ENCODE measurements at regions not wholly inside any gene's neighbourhood (a gene's known extent, or its start where the extent isn't known, plus 50 kb on each side); places are given as distances from the start of the nearest gene placed in this dataset.
"Not testable (repeated sequence)": the region's sequence is repeated elsewhere in the genome, so short reads cannot be mapped to it uniquely, and the experiment has no call there.

DNA sequence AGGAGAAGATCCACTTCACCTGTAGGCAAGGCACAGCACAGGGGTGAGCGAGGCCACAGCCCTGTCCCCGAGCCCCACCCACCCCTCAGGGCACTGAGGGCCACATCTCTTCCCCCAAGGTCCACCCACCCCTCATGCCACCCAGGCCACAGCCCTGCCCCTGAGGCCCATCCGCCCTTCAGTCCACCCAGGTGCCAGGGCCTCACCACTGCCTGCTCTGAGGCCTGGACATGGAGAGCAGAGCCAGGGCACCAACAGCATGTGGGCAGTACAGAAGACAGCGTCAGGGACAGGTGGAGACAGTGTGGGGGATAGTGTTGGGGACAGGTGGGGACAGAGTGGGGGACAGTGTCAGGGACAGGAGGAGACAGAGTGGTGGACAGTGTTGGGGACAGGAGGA, 138.3 kb downstream of the TMEM121 start:
- DNase-seq, result no peak
- H3K27ac ChIP-seq, result no peak overlapping the region

DNA sequence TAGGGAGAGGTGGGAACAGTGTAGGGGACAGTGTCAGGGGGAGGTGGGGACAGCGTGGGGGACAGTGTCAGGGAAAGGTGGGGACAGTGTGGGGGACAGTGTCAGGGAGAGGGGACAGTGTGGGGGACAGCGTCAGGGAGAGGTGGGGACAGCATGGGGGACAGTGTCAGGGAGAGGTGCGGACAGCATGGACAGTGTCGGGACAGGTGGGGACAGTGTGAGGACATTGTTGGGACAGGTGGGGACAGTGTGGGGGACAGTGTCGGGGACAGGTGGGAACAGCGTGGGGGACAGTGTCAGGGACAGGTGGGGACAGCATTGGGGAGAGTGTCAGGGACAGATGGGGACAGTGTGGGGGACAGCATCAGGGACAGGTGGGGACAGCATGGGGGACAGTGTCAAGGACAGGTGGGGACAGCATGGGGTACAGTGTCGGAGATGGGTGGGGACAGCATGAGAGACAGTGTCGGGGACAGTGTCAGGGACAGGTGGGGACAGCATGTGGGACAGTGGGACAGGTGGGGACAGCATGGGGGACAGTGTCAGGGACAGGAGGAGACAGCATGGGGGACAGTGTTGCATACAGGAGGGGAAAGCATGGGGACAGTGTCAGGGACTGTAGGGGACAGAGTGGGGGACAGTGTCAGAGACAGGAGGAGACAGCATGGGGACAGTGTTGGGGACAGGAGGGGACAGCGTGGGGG, 139.0 kb downstream of the TMEM121 start:
- Histone ChIP-seq H3K36me3 (replicated peaks in 1 of 2; ENCODE audit: insufficient read depth in 1 of 2, low read depth in 2 of 2) (no peaks in the 10 kb centered on the region), H3K27me3 (no peaks in the 10 kb centered on the region)

More for the DNA sequence above, 138.3 kb downstream of the TMEM121 start:
- H3K27me3 ChIP-seq, result no peaks in the 10 kb centered on the region
- no peaks in the 10 kb centered on the region for H3K9me3 ChIP-seq
- TF ChIP-seq POLR2A (IDR thresholded peaks at IDR 0.05), result no peak
- TF ChIP-seq, protein P1, sequence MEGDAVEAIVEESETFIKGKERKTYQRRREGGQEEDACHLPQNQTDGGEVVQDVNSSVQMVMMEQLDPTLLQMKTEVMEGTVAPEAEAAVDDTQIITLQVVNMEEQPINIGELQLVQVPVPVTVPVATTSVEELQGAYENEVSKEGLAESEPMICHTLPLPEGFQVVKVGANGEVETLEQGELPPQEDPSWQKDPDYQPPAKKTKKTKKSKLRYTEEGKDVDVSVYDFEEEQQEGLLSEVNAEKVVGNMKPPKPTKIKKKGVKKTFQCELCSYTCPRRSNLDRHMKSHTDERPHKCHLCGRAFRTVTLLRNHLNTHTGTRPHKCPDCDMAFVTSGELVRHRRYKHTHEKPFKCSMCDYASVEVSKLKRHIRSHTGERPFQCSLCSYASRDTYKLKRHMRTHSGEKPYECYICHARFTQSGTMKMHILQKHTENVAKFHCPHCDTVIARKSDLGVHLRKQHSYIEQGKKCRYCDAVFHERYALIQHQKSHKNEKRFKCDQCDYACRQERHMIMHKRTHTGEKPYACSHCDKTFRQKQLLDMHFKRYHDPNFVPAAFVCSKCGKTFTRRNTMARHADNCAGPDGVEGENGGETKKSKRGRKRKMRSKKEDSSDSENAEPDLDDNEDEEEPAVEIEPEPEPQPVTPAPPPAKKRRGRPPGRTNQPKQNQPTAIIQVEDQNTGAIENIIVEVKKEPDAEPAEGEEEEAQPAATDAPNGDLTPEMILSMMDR (IDR thresholded peaks at IDR 0.05), result no peak
- no peak overlapping the region for H3K4me3 ChIP-seq
- intact Hi-C loops (cut with DNase I), result no loop called here
- H3K4me1 ChIP-seq, result no peaks in the 10 kb centered on the region
- no peaks in the 10 kb centered on the region for H3K36me3 ChIP-seq (replicated peaks in 1 of 2; ENCODE audit: insufficient read depth in 1 of 2, low read depth in 2 of 2)
- ATAC-seq, result no peak
- WGBS, 2 donors, result 56 to 57% methylated on average over 1 to 2 of the region's 4 CpGs

DNA sequence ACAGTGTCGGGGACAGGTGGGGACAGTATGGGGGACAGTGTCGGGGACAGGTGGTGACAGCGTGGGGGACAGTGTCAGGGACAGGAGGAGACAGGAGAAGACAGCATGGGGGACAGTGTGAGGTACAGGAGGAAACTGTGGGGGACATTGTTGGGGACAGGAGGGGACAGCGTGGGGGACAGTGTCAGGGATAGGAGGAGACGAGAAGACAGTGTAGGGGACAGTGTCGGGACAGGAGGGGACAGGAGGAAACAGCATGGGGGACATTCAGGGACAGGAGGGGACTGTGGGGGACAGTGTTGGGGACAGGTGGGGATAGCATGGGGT, 139.5 kb downstream of the TMEM121 start:
- TF ChIP-seq, protein P1 (IDR thresholded peaks at IDR 0.05), result no peak
- TF ChIP-seq POLR2A (IDR thresholded peaks at IDR 0.05), result no peak
- no peaks in the 10 kb centered on the region for H3K4me1 ChIP-seq
- H3K27me3 ChIP-seq, result no peaks in the 10 kb centered on the region
- H3K4me3 ChIP-seq, result no peak overlapping the region
- no peak overlapping the region for H3K27ac ChIP-seq
- DNase-seq, result no peak
- ATAC-seq, result no peak
- H3K36me3 ChIP-seq (replicated peaks in 1 of 2; ENCODE audit: insufficient read depth in 1 of 2, low read depth in 2 of 2), result no peaks in the 10 kb centered on the region
- 52 to 59% methylated on average over 4 to 6 of the region's 6 CpGs for WGBS, 2 donors
- intact Hi-C loops (cut with DNase I), result no loop called here
- H3K9me3 ChIP-seq, result no peaks in the 10 kb centered on the region

More for the DNA sequence above, 139.0 kb downstream of the TMEM121 start:
- Histone ChIP-seq H3K4me1 (no peaks in the 10 kb centered on the region), H3K4me3 (no peak overlapping the region), H3K9me3 (no peaks in the 10 kb centered on the region), H3K27ac (no peak overlapping the region)
- TF ChIP-seq, protein P1 (IDR thresholded peaks at IDR 0.05), result no peak
- 51 to 63% methylated on average over 9 of the region's 9 CpGs for WGBS, 2 donors
- ATAC-seq (no peak), DNase-seq (no peak)
- intact Hi-C loops (cut with DNase I), result no loop called here

DNA sequence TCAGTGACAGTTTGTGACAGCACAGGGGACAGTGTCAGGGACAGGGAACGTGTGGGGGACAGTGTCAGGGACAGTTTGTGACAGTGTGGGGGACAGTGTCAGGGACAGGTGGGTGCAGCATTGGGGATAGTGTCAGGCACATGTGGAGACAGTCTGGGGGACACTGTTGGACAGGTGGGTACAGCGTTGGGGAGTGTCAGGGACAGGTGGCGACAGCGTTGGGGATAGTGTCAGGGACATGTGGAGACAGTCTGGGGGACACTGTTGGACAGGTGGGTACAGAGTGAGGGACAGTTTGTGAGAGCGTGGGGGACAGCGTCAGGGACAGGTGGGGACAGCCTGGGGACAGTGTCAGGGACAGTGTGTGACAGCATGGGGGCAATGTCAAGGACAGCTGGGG, 140.0 kb downstream of the TMEM121 start:
- Histone ChIP-seq H3K4me3 (no peak overlapping the region), H3K4me1 (no peaks in the 10 kb centered on the region), H3K27ac (no peak overlapping the region), H3K36me3 (replicated peaks in 1 of 2; ENCODE audit: insufficient read depth in 1 of 2, low read depth in 2 of 2) (no peaks in the 10 kb centered on the region), H3K9me3 (no peaks in the 10 kb centered on the region), H3K27me3 (no peaks in the 10 kb centered on the region)
- intact Hi-C loops (cut with DNase I), result no loop called here
- WGBS, 2 donors, result 56 to 61% methylated on average over 6 of the region's 6 CpGs
- TF ChIP-seq, protein P1 (IDR thresholded peaks at IDR 0.05), result no peak
- no peak for TF ChIP-seq POLR2A (IDR thresholded peaks at IDR 0.05)
- ATAC-seq (no peak), DNase-seq (no peak)

DNA sequence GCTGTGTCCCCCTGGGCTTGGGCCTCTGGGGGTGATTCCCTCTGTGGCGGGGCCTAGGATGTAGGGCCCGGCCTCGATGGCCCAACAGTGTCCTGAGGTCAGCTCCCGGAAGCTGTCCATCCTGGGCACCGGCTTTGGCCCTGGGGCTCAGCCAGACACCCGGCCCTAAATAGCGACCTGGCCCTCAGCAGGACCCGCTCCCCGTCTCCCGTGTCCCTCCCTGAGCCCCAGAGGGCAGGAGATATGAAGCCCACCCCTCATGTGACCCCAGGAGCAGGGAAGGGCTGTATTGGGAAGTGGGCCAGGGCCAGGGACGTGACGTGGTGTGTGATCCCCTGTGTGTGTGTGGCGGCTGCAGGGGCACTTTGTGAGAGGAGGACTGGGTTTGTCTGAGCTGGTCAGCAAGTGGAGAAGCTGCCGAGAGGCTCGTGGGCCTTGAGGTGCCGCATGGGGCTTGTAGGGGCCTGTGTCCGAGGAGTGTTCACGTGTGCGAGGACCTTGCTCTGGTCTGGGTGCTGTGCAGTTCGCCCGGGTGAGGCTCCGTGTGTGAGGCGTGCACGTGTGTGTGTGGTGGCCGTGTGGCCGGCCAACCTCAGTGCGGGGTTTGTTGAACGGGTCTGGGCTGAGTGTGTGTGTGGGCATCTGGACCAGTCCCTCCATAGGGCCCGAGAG, 140.7 kb downstream of the TMEM121 start:
- H3K4me3 ChIP-seq; H3K4me1 ChIP-seq; intact Hi-C loops (cut with DNase I); H3K27me3 ChIP-seq; ATAC-seq; H3K9me3 ChIP-seq; H3K27ac ChIP-seq; DNase-seq; H3K36me3 ChIP-seq (replicated peaks in 1 of 2; ENCODE audit: insufficient read depth in 1 of 2, low read depth in 2 of 2): not testable (repeated sequence)
- 50 to 84% methylated on average over 1 to 5 of the region's 29 CpGs for WGBS, 2 donors

DNA sequence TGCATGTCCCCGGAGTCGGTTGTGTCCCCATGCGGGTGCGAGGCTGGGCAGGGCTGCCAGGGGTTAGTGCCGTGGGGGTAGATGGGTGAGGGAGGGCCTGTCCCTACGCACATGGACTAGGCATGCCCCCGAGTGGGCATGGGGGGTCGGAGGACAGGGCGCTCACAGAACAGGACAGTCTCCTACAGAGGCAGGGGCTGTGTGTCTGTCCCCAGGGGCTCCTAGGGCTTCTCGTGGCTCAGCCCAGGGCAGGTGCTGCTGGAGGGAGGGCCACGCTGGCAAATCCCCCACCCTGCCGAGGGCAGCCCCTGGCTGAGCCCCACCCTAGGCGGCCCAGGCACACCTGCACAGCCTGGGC, 141.3 kb downstream of the TMEM121 start:
- H3K27me3 ChIP-seq; intact Hi-C loops (cut with DNase I); ATAC-seq; H3K4me1 ChIP-seq; H3K4me3 ChIP-seq; H3K36me3 ChIP-seq (replicated peaks in 1 of 2; ENCODE audit: insufficient read depth in 1 of 2, low read depth in 2 of 2); H3K9me3 ChIP-seq; DNase-seq; H3K27ac ChIP-seq: not testable (repeated sequence)
- WGBS, 2 donors, result no CpG with 5 or more reads among the region's 13 CpGs

DNA sequence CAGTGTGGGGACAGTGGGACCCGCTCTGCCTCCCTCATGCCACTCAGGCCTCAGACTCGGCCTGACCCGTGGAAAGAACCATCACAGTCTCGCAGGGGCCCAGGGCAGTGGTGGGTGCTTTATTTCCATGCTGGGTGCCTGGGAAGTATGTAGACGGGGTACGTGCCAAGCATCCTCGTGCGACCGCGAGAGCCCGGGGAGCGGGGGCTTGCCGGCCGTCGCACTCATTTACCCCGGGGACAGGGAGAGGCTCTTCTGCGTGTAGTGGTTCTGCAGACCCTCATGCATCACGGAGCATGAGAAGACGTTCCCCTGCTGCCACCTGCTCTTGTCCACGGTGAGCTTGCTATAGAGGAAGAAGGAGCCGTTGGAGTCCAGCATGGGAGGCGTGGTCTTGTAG, 141.6 kb downstream of the TMEM121 start:
- H3K36me3 ChIP-seq (replicated peaks in 1 of 2; ENCODE audit: insufficient read depth in 1 of 2, low read depth in 2 of 2); ATAC-seq; H3K4me3 ChIP-seq; H3K27ac ChIP-seq; intact Hi-C loops (cut with DNase I); H3K4me1 ChIP-seq; H3K27me3 ChIP-seq; H3K9me3 ChIP-seq; DNase-seq: not testable (repeated sequence)
- WGBS, 2 donors, result 82 to 83% methylated on average over 8 to 10 of the region's 22 CpGs

DNA sequence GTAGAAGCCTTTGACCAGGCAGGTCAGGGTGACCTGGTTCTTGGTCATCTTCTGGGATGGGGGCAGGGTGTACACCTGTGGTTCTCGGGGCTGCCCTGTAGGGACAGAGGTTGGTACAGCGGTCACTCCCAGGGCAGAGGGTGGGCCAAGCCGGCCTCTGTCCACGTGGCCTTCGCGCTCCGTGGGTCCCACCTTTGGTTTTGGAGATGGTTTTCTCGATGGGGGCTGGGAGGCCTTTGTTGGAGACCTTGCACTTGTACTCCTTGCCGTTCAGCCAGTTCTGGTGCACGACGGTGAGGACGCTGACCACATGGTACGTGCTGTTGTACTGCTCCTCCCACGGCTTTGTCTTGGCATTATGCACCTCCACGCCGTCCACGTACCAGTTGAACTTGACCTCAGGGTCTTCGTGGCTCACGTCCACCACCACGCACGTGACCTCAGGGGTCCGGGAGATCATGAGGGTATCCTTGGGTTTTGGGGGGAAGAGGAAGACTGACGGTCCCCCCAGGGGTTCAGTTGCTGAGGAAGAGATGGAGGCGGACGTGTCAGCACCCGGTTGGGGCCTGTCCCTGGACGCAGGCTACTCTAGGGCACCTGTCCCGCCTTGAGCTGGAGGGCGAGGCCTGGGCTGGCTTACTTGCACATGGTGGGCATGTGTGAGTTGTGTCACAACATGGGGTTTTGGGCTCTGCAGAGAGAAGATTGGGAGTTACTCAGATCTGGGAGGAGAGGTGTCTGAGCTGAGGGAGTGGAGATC, 142.3 kb downstream of the TMEM121 start:
- intact Hi-C loops (cut with DNase I); H3K9me3 ChIP-seq; H3K36me3 ChIP-seq (replicated peaks in 1 of 2; ENCODE audit: insufficient read depth in 1 of 2, low read depth in 2 of 2); H3K27me3 ChIP-seq; DNase-seq; ATAC-seq; H3K4me1 ChIP-seq; H3K4me3 ChIP-seq; H3K27ac ChIP-seq: not testable (repeated sequence)
- 76 to 86% methylated on average over 7 to 29 of the region's 29 CpGs for WGBS, 2 donors

Data from body of pancreas (tissue), 4 donors.